ENCODE measurements at regions not wholly inside any gene's neighbourhood (a gene's known extent, or its start where the extent isn't known, plus 50 kb on each side); places are given as distances from the start of the nearest gene placed in this dataset.
"Not testable (repeated sequence)": the region's sequence is repeated elsewhere in the genome, so short reads cannot be mapped to it uniquely, and the experiment has no call there.

- no peak for DNase-seq (ENCODE audit: low read depth)
These were observed 226.1 kb downstream of the SHOX start for GRCh38 chrX:856566-857290.

GRCh38 chrX:853304-853703 lies 222.7 kb downstream of the SHOX start:
- no peak for DNase-seq (ENCODE audit: low read depth)

GRCh38 chrX:850471-850916 lies 219.9 kb downstream of the SHOX start:
- DNase-seq (ENCODE audit: low read depth), result no peak

DNA sequence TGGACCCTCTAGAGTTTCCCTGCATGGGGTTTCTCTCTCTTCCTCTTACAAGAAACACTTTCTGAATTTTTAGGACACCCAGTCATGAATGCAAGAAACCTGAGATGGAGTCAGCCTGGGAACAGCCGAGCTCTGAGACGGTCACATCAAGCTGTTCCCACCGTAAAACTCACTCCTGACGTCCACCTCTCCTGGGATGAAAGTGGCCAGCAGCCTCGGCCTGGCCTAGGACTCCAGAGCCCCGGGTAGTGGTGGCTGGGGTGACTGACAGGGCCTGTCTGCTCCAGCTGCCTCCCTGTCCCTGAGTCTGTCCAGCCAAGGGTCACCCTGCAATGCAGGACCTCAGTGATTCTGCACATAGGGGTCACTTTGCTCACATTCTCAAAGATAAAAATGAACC lies 217.8 kb downstream of the SHOX start:
- DNase-seq (ENCODE audit: low read depth), result no peak

- DNase-seq (ENCODE audit: low read depth), result no peak
These were observed 212.7 kb downstream of the SHOX start for GRCh38 chrX:843306-843705.

GRCh38 chrX:840556-840955 lies 210.0 kb downstream of the SHOX start:
- no peak for DNase-seq (ENCODE audit: low read depth)

DNA sequence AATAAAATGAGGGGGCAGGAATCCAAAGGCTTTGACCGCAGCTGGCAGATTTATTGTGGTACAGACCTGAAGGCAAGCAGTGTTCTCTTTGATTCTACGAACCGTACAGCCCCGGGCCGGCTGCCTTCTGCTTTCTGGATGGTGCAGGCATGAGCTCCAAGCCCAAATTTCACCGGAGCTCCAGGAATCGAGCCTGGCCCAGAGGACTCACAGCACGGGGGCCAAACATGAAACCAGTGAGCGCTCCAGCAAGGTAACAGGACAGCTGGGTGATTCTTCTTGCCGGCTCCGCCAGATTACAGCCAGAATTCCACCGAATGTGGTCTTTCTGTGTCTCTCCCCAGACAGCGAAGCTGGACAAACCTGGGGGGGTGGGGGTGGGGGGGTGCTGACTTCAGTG lies 208.1 kb downstream of the SHOX start:
- not testable (repeated sequence) for DNase-seq (ENCODE audit: low read depth)

GRCh38 chrX:835857-836256 lies 205.3 kb downstream of the SHOX start:
- DNase-seq (ENCODE audit: low read depth), result not testable (repeated sequence)

GRCh38 chrX:830532-830931 lies 199.9 kb downstream of the SHOX start:
- DNase-seq (ENCODE audit: low read depth), result no peak

DNA sequence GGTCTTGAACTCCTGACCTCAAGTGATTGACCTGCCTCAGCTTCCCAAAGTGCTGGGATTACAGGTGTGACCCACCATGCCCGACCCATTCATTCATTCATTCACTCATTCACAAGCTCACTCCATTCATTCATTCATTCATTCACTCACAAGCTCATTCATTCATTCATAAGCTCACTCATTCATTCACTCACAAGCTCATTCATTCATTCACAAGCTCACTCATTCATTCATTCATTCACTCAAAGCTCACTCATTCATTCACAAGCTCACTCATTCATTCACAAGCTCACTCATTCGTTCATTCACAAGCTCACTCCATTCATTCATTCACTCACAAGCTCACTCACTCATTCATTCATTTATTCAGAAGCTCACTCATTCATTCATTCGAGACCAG lies 198.6 kb downstream of the SHOX start:
- DNase-seq (ENCODE audit: low read depth), result no peak

DNA sequence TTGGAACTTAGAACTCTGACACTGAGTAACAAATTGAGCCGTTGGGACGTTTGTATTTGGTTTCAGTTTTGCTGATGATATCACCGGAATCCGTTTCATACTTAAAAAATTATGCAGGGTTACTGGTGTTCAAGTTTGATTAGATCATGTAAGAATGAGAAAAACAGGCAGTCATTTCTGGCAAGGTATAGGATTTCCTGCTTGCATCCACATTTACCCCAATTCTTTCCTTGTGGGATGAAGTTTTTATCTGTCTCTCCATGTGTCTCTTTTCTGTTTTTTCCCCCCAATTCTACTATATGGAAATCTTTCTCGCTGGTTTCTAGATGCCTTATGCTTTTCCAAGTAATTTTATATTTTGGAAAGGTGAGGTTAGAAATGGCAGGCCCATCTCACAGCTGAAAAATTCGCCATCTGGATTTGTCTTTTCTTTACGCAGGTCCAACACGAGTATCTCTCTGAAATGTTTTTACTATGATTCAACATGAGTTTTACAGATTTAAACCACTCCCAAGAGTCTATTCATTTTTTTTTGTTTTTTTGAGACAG lies 197.9 kb downstream of the SHOX start:
- DNase-seq (ENCODE audit: low read depth), result no peak

- DNase-seq (ENCODE audit: low read depth), result no peak
These were observed 195.9 kb downstream of the SHOX start for GRCh38 chrX:826448-826847.

GRCh38 chrX:825991-826390 lies 195.4 kb downstream of the SHOX start:
- DNase-seq (ENCODE audit: low read depth), result no peak

- not testable (repeated sequence) for DNase-seq (ENCODE audit: low read depth)
These were observed 192.5 kb downstream of the SHOX start for GRCh38 chrX:823073-823472.

DNA sequence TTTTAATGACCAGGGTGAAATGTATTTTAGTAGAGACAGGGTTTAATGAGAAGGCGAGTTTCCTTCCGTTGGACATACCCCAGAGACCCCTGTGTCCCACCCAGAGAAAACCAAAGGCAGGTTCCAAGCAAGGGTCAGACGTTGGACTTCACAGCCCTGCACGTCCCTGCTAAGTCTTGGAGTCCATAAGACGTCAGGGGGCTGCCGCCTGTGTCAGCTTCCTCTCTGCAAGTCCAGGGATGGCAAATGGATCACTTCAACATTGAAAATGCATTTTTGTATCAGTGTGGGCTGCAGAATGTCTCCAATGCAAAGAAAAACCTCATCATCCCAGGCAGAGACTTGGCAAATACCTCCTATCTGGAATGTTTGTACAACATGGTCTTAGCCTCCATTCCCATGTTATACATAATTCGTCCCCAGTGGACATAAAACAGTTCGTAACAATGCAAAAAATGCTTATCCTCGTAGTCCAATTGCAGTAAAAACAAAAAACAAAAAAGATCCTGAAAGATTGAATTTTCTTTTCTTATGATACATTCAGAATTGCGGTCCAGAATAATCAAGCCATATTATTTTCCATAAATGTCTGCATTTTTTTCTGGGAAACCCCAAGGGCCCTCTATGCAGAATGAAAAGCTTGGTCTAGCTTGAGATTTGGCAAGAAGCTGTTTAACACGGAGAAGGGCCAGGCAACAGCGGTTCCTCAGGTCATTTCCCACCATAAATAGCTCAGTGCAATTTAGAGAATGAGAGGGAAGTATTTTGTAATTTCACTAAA lies 190.9 kb downstream of the SHOX start:
- DNase-seq (ENCODE audit: low read depth), result no peak

GRCh38 chrX:819684-820083 lies 189.1 kb downstream of the SHOX start:
- no peak for DNase-seq (ENCODE audit: low read depth)

GRCh38 chrX:817759-818300 lies 187.2 kb downstream of the SHOX start:
- no peak for DNase-seq (ENCODE audit: low read depth)

- not testable (repeated sequence) for DNase-seq (ENCODE audit: low read depth)
These were observed 186.6 kb downstream of the SHOX start for GRCh38 chrX:817147-817546.

- no peak for DNase-seq (ENCODE audit: low read depth)
These were observed 185.8 kb downstream of the SHOX start for GRCh38 chrX:816411-816810.

DNA sequence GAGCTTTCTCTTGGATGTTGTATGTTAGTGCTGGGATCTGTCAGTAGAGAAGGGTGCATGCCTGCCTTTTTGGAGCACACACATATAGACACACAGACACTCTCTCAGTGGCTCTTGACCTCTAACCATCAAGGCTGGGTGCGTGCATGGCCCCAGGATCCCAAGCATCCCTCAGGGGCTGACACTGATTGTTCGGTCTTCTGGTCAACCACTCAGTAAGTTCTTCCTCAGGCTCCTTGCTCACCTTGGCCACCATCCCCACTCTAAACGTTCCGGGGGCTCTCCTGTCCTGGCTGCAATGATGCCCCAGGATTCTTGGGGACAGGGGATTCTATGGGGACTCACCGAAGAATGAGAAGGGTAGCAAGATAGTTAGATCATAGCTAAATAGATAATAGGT lies 179.6 kb downstream of the SHOX start:
- DNase-seq (ENCODE audit: low read depth), result no peak

GRCh38 chrX:809081-809480 lies 178.5 kb downstream of the SHOX start:
- DNase-seq (ENCODE audit: low read depth), result no peak

- DNase-seq (ENCODE audit: low read depth), result no peak
These were observed 176.0 kb downstream of the SHOX start for GRCh38 chrX:806586-806985.
